ENCODE measurements at regions not wholly inside any gene's neighbourhood (a gene's known extent, or its start where the extent isn't known, plus 50 kb on each side); places are given as distances from the start of the nearest gene placed in this dataset.

DNA sequence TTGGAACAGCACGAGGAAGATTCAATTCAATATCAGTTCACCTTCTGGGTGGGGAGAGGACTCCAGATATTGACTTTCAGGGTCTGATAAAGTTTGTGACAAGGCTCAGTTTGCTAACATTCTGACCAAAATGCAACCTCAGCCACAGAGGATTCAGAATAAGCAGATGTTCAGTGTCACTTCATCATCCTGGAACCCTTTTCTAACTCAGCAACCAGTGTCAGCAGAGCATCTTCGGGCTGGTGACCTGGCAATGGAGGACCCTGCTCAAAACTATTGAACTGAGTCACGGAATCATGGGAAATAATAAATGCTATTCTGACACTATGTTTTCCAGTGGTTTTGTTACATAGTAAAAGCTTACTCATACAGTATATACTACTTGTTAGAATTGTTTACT lies 433.4 kb upstream of the CFAP20DC start:
- TF ChIP-seq, protein P1, sequence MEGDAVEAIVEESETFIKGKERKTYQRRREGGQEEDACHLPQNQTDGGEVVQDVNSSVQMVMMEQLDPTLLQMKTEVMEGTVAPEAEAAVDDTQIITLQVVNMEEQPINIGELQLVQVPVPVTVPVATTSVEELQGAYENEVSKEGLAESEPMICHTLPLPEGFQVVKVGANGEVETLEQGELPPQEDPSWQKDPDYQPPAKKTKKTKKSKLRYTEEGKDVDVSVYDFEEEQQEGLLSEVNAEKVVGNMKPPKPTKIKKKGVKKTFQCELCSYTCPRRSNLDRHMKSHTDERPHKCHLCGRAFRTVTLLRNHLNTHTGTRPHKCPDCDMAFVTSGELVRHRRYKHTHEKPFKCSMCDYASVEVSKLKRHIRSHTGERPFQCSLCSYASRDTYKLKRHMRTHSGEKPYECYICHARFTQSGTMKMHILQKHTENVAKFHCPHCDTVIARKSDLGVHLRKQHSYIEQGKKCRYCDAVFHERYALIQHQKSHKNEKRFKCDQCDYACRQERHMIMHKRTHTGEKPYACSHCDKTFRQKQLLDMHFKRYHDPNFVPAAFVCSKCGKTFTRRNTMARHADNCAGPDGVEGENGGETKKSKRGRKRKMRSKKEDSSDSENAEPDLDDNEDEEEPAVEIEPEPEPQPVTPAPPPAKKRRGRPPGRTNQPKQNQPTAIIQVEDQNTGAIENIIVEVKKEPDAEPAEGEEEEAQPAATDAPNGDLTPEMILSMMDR (IDR thresholded peaks at IDR 0.05; ENCODE audit: insufficient read depth, low read depth, low read length, missing control alignments): no peak
- no peak overlapping the region for H3K4me3 ChIP-seq (ENCODE audit: low read depth, low read length)
- DNase-seq (ENCODE audit: low read depth): no peak

DNA sequence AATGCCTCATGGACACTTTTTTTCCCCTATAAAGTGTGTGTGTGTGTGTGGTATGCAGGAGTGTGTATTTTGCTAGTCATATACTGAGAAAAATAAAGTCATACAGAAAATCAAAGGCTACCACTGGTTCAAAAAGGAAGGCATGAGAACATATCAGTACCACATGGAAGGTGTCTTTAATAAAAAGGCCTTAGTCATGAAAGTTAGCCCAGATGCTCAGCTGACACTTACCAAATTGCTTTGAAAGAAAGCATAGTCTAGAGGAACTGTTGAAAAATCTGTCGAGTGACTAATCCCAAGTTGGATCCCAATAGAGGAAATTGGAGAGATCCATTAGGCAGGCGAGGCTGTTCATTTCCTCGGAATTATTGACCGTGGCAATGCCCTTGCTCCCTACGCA lies 432.9 kb upstream of the CFAP20DC start:
- H3K4me3 ChIP-seq (ENCODE audit: low read depth, low read length): no peak overlapping the region
- DNase-seq (ENCODE audit: low read depth): no peak
- TF ChIP-seq, protein P1 (IDR thresholded peaks at IDR 0.05; ENCODE audit: insufficient read depth, low read depth, low read length, missing control alignments): no peak

DNA sequence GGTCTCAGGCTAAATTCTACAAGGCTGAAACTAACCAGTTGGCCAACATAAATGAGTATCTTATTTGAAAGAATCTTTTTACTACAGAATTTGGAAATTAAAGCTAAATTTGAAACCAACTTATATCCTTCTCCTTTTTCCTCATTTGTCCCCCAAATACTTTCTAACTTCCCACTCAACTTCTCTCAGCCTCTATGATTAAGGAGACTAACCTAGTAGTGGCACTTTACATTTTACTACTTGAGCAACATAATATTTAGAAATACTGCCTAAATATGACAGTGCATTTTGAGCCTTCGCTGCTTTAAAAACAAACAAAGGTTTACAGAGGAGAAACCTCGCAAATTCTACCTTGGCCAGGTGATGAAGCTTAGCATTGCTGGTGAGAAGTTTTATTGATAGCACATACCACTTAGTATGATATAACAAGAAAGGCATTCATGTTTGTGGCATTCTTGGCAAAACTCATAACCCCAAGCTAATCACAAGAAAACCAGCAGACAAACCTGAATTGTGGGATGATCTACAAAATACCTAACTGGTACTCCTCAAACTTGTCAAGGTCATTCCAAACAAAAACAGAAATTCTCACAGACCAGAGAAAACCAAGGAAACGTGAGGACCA lies 432.1 kb upstream of the CFAP20DC start:
- TF ChIP-seq, protein P1 (IDR thresholded peaks at IDR 0.05; ENCODE audit: insufficient read depth, low read depth, low read length, missing control alignments): no peak
- no peak for DNase-seq (ENCODE audit: low read depth)

DNA sequence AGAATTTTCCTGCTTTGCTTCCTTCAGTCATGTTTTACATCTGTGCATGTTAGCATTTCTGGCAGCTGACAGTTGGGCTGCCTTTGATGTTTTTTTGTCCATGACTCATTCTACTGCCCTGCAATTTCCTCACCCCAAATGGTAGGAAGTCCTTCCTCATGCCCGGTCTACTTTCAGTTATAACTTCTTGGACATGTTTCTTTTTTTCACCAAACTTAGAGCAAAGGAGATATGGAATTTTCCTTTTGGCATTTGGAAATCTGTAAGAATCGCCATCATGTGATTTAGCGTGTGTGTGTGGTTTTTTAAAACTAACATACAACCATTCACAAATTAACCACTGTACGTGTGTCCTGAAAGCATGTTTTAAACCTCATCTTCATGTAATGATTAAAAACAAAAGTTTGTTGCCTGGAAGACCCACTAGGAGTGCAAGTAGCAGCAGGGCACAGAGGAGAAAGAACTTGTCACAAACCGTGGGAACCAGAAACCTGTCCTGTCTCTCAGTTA lies 430.7 kb upstream of the CFAP20DC start:
- TF ChIP-seq, protein P1 (IDR thresholded peaks at IDR 0.05; ENCODE audit: insufficient read depth, low read depth, low read length, missing control alignments): peak; percentile 12
- no peak overlapping the region for H3K4me3 ChIP-seq (ENCODE audit: low read depth, low read length)
- peak; percentile 91 for DNase-seq (ENCODE audit: low read depth)

More for the DNA sequence above, 432.1 kb upstream of the CFAP20DC start:
- H3K4me3 ChIP-seq (ENCODE audit: low read depth, low read length): no peak overlapping the region

DNA sequence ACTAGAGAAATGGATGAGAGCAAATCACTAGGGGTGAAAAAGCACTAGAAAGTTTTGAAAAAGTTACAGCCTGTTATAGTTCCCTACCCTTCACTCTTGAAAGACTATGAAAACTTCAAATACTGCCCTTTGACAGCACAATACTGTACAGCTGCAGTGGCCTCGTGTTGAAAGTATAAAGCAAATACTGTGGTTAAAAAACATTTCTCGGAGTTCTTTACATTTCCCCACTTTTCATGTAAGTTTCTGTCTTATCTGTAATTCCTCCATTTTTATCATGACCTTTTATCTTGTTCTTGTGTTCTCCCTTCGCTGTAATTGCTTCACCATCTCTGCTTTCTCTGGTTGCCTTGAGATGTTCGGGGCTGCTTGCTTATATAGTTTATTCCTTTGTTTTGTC lies 423.8 kb upstream of the CFAP20DC start:
- DNase-seq (ENCODE audit: low read depth): no peak
- TF ChIP-seq, protein P1 (IDR thresholded peaks at IDR 0.05; ENCODE audit: insufficient read depth, low read depth, low read length, missing control alignments): no peak
- H3K4me3 ChIP-seq (ENCODE audit: low read depth, low read length): no peak overlapping the region

DNA sequence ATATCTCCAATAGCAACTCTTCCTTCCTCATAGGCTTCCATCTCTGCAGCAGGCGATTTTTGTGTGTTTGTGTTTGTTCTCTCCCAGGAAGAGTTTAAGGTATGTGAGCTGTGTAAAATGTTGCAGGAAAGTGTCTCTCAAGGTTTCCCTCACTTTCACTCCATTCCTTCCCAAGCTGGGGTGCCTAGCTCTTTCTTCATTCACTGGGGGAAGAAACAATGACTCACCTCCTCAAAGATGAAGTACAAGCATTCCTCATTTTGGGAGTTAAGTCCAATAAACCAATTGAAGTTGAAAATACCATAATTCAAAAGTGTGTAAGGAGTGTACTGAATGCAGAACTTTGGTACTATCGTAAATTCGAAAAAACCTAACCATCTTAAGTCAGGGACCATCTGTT lies 422.7 kb upstream of the CFAP20DC start:
- no peak overlapping the region for H3K4me3 ChIP-seq (ENCODE audit: low read depth, low read length)
- TF ChIP-seq, protein P1 (IDR thresholded peaks at IDR 0.05; ENCODE audit: insufficient read depth, low read depth, low read length, missing control alignments): no peak
- DNase-seq (ENCODE audit: low read depth): no peak

Data from GM12865 (cell line).